ENCODE measurements at regions not wholly inside any gene's neighbourhood (a gene's known extent, or its start where the extent isn't known, plus 50 kb on each side); places are given as distances from the start of the nearest gene placed in this dataset.
A peak's percentile ranks its signal among the peaks of the same experiment; 100 is the strongest.

GRCh38 chr12:90899456-90900182 is 55.4 kb downstream of the CCER1 start:
- FAIRE-seq: no peak

GRCh38 chr12:90897986-90898385 is 57.0 kb downstream of the CCER1 start:
- no peak for FAIRE-seq

GRCh38 chr12:90897316-90897715 is 57.7 kb downstream of the CCER1 start:
- FAIRE-seq: no peak

DNA sequence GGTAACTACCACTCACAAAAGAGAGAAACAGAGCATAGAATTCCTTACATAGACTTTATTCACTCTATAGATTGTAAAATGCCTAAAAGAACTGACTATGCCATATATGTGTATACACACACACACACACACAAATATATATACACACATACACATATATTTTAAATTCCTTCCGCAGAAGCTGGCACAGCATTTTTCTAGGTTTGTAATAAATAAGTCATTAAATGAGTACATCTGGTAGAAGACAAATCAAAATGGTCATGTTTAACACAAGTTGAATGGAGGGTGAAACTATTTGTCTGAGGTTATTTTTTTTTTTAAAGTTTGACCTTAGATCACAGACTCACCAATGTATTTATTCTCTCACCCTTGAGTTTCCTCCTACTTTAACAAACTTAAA is 58.2 kb downstream of the CCER1 start:
- FAIRE-seq: no peak

DNA sequence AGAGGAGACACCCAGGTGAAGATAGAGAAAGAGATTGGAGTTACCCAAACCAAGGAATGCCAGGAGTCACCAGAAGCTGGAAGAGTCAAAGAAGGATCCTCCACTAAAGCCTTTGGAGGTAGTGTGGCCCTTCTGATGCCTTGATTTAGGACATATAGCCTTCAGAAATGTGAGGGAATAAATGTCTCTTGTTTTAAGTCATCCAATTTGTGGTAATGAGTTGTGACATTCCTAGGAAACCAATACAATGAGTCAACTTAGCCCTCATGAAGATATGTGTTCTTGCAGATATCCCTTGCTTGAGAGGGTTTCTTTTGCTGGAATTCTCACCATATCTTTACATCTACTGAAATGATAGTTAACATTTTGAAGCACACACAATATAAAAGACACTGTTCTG is 58.8 kb downstream of the CCER1 start:
- FAIRE-seq: no peak

GRCh38 chr12:90888316-90888715 is 66.7 kb downstream of the CCER1 start:
- FAIRE-seq: no peak

DNA sequence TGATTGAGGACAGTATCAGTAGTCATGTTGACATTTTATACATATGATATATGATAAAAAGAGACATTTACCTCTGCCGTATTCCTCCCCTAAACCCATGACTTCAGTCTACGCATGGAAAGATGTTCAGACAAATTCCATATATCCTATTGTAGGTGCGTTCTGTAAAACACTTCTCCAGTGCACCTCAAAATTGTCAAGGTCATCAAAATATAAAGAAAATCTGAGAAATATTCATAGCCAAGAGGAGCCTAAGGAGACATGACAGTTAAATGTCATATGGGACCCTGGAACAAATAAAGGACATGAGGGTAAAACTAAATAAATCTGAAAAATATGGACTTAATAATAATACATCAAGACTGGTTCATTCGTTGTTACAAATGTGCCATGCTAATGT is 71.5 kb downstream of the CCER1 start:
- no peak for FAIRE-seq

DNA sequence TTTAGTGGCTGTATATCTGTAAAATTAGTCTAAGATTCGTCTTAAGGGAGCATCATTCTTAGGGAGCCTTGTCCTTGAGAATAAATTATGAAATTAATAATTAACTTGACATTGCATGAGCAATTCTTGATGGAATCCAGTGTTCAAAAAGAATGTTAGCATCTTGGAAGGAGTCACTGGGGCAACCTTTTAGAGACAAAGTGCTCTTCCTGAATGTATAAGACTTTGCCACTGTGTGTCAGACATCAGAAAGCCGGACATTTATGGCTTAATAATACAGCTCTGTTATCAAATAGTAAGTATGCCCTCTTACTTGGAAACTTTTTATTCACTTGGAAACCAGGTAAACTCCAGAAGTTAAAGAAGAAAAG is 83.3 kb downstream of the CCER1 start:
- no peak for FAIRE-seq

DNA sequence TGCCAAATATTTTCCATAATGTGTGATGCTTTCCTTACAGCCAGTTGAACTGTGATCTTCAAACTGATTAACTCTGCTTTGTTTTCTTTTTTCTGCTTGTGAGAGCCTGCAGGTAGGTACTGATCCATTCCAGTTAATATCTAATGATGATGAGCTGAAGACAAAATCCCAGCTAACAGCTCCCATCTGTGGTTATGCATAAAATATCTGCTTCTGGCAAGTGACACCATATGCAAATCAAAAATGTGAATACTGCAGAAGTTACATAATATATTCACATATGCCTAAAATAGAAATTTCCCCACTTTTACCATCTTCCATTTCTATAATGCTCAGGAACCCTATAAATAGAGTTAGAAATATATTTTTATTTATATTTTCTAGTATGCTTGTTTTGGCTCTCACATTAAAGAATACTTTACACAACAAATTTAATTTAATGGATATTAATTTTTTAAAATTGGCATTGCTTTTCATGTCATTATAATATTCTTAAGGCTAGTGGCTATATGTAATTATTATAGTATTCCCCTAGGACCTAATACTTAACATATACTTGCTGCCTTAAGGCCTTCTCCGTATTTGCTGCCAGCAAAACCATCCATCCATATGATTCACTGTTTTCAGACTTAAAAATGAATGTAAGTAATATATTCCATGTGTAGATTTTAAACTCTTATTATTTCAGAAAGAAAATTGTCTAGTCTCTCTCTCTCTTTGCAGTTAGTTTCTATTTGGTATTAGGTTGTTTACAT is 83.8 kb downstream of the CCER1 start:
- no peak for FAIRE-seq

DNA sequence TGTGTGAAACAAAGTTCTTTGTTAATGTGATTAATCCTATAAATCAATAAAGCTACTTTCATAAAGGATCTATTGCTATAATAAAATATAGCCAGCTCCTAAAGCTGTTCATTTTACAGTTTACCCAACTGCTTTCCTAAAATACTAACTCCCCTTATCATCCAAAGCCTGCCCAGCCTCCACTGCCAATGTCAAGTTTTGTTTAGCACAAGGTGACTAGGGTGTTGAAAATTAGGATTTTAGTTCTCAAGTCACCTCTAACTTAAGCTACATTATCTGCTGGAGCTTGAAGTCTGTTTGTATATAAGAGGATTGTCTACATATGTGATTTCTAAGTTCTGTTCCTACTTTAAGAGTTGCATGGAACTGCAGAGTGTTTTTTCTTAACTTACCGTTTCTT is 86.3 kb downstream of the CCER1 start:
- FAIRE-seq: no peak

DNA sequence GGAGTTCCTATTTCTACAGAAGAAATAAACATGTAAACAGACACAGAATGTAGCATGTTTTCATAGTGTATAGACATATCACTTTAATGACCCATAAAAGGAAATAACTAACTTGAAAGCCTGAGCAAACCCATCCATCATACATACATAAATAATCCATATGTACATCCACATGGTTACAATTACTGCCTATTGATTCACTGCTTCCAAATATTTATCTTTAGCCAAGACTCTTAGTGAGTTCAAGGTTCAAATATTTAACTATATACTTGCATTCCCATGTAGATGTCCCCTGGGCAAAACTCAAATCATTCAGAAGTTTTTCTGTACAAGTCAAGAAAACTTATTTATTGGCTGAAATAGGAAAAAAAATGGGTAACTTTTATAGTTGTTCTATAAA is 95.4 kb downstream of the CCER1 start:
- FAIRE-seq: no peak

DNA sequence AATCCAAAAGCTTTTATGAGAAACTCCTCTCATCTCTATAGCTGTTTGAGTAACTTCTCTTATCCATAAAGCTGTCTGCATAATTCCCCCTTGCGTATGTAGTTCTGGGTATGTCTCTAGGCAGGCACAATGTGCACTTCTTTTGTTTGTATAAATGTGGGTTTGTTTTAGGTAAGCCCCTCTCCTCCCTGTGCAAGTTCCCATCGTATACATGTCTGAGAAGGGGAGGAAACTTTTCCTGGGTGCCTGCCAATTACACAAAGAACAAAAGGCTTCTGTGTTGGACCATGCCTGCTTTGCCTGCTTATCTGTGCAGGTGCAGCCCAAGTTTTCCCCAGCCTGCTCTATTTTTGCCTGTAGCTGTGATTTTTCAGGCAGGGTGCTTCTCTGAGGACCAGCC is 96.7 kb downstream of the CCER1 start:
- FAIRE-seq: no peak

DNA sequence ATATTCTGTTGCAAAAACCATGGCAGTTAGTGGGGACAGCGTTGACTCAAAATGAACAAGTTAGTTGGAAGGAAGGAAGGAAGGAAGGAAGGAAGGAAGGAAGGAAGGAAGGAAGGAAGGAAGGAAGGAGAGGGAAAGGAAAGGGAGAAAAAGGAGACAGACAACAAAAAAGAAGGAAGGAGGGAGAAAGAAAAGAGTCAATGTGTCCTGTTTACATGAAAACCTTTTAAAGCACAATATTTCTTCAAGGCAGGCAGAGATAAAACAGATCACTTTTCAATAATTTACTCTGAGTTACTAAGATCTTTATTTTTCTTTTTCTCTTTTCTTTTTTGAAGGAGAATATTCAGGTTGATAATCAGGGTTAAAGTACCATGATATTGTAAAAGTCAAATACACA is 99.4 kb downstream of the CCER1 start:
- no peak for FAIRE-seq

DNA sequence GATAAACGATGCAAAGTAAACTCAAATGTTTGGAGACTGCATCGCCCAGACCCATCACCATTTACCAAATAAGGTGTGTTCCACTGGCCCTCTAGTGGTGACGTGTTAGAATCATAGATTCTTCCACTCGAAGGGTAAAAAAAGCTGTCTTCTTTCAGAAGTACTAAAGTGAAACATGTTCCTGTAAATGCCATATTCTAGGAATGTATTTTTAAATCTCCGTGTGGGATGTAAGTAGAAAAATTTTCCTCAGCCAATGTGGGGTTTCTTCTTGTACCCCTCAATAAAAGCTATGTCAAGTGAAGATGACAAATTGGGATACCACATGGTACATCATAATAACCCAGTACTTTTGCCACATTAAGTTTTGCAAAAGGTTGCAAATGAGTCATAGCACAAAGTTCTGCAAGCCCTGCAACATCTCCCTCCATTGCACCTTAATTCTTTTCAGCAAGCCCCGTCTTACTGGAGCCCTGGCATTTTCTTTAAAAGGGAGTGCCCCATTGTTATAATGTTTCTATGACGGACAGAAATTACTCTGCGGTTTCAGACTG is 100.8 kb downstream of the CCER1 start:
- FAIRE-seq: peak; percentile 77

GRCh38 chr12:90851800-90852718 is 102.9 kb downstream of the CCER1 start:
- FAIRE-seq: peak; percentile 34

- no peak for FAIRE-seq
Measured at GRCh38 chr12:90842477-90842876, 112.5 kb downstream of the CCER1 start.

DNA sequence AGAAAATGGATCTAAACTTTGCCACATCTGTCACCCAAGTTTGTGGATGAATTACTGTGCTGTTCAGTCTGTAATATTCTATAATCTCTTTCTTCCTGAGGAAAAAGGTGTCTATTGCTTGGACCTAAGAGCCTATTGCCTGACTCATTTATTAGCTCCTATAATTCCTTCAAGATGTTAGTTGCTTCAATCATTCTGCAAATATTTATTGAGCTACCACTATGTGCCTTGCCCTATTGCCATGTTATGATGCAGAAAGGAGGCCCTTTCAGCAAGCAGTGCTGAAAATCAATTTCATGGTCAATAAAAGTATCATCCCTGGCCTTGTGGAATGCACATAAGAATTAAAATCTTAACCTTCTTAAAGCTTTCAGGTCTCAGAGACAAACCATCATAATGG is 113.6 kb downstream of the CCER1 start:
- no peak for FAIRE-seq

GRCh38 chr12:90839346-90839745 is 115.6 kb downstream of the CCER1 start:
- no peak for FAIRE-seq

- no peak for FAIRE-seq
Measured at GRCh38 chr12:90836689-90837088, 118.3 kb downstream of the CCER1 start.

DNA sequence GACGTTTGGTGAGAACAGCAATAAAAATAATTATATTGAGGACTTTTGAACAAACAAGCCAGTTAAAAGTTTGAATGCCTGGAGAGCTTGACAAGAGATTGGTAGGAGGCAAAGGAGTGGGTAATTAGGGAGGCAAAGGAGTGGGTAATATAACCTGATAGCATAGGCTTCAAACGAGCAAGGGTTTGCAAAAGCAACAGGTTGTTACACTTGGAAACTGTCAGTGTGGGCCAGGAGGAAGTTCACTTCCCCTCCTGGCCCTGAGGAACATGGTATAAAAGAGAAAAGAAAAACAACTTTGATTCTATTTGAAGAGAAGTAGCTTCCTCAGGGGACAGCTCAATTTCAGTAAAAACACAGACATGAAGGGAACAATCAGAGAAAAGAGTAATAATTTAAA is 121.7 kb downstream of the CCER1 start:
- FAIRE-seq: no peak

DNA sequence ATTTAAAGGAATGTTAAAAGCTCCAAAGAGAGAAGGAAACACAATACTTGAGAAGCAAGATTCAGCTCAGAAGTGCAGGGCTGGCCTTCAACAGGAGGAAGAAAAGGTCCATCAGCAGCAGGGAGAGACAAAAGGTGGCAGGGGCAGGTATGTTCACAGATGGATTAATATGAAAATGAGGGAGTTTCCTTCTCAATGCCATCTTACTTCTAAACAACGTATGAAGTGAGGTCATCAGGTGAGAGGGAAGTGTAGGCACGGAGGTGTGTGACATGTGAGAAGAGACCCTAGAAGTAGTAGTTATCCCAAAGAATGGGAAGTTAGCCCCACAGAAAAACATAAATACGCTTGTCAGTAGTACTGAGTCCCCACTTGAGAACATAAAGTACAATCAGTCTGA is 122.5 kb downstream of the CCER1 start:
- FAIRE-seq: no peak

- FAIRE-seq: no peak
Measured at GRCh38 chr12:90831712-90832111, 123.3 kb downstream of the CCER1 start.

GRCh38 chr12:90829044-90829443 is 125.9 kb downstream of the CCER1 start:
- FAIRE-seq: no peak

Data from G401.6 (cell line).